ENCODE measurements at regions not wholly inside any gene's neighbourhood (a gene's known extent, or its start where the extent isn't known, plus 50 kb on each side); places are given as distances from the start of the nearest gene placed in this dataset.

- DNase-seq: no peak
These were observed 599.2 kb upstream of the MGMT start for GRCh38 chr10:128867819-128868218.

- no peak for DNase-seq
These were observed 598.6 kb upstream of the MGMT start for GRCh38 chr10:128868481-128868880.

GRCh38 chr10:128869101-128869749 is 597.8 kb upstream of the MGMT start:
- DNase-seq: no peak

- no peak for DNase-seq
These were observed 596.0 kb upstream of the MGMT start for GRCh38 chr10:128870830-128871597.

- no peak for DNase-seq
These were observed 595.3 kb upstream of the MGMT start for GRCh38 chr10:128871671-128872231.

GRCh38 chr10:128873411-128874054 is 593.5 kb upstream of the MGMT start:
- DNase-seq: no peak

GRCh38 chr10:128874331-128874730 is 592.7 kb upstream of the MGMT start:
- DNase-seq: no peak

- DNase-seq: no peak
These were observed 591.9 kb upstream of the MGMT start for GRCh38 chr10:128875030-128875744.

- DNase-seq: no peak
These were observed 590.9 kb upstream of the MGMT start for GRCh38 chr10:128875956-128876736.

- no peak for DNase-seq
These were observed 589.9 kb upstream of the MGMT start for GRCh38 chr10:128877141-128877540.

- no peak for DNase-seq
These were observed 589.1 kb upstream of the MGMT start for GRCh38 chr10:128877936-128878335.

- DNase-seq: no peak
These were observed 588.0 kb upstream of the MGMT start for GRCh38 chr10:128879030-128879429.

- DNase-seq: no peak
These were observed 587.5 kb upstream of the MGMT start for GRCh38 chr10:128879441-128880140.

- no peak for DNase-seq
These were observed 586.8 kb upstream of the MGMT start for GRCh38 chr10:128880159-128880725.

GRCh38 chr10:128881086-128881485 is 586.0 kb upstream of the MGMT start:
- DNase-seq: no peak

- DNase-seq: no peak
These were observed 583.6 kb upstream of the MGMT start for GRCh38 chr10:128883231-128884032.

GRCh38 chr10:128884033-128884425 is 583.0 kb upstream of the MGMT start:
- no peak for DNase-seq

GRCh38 chr10:128884496-128885072 is 582.5 kb upstream of the MGMT start:
- no peak for DNase-seq

- DNase-seq: no peak
These were observed 581.2 kb upstream of the MGMT start for GRCh38 chr10:128885573-128886555.
